GM18517 (cell line): ENCODE measurements at regions not wholly inside any gene's neighbourhood (a gene's known extent, or its start where the extent isn't known, plus 50 kb on each side); places are given as distances from the start of the nearest gene placed in this dataset.
A peak's percentile ranks its signal among the peaks of the same experiment; 100 is the strongest.
"Not testable (repeated sequence)": the region's sequence is repeated elsewhere in the genome, so short reads cannot be mapped to it uniquely, and the experiment has no call there.

Source experiments
- ATAC-seq: cut with Tn5 transposase; IDR thresholded peaks from one replicate; pipeline ENCODE4 v1.9.1; 2021; ENCODE audit warnings: mild to moderate bottlenecking, moderate library complexity; ENCODE audit not compliant: unreplicated experiment

DNA sequence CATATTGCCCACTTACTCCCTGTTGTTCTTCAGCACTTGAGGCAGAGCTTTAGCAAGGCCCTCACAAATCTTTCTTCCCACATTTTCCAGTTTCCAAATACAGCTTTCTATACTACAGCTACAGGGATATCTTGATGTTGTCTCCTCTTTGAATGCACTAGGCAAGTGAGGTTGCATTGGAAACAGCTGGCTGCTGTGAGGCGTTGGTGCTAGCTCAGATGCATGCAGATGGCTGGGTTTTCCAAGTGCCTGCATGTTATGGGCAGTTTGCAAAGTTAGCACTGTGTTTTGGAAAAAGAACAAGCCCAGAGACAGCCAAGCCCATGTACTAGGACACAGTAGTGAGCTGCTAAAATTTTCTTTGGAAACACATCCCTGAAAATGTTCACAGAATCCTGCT lies 315.1 kb upstream of the RASGEF1B start:
- no peak for ATAC-seq

DNA sequence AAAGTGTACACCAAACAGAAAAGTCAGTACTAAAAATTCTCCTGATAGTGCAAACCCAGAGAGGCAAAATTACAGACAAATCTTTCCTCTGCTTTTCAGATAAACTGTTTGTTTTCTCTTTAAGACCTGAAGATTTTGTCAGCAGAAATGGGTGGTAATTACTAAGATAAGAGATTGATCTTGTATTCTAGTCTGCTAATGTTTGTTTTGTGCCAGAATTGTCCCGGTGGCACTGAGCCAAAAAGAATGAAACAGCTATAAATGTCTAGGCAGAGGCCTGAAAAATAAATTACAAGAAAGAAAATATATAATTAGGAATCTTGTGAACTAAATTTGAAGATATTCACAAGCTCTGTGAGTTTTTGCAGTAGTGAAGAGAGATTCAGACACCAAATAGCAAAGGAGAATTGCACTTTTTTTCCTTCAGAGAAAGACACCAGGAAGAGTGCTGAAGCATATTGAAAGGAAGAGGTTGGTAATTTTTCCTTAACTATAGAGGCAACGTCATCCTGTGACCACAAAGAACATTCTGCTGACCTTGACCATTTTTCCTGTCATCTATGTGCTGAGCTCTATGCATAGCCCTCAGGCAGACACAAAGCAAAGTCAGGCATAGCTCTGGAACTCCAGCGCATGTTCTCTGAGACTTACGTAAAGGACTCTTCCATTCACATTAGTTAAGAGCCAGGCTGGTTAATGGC lies 314.5 kb upstream of the RASGEF1B start:
- ATAC-seq = no peak

DNA sequence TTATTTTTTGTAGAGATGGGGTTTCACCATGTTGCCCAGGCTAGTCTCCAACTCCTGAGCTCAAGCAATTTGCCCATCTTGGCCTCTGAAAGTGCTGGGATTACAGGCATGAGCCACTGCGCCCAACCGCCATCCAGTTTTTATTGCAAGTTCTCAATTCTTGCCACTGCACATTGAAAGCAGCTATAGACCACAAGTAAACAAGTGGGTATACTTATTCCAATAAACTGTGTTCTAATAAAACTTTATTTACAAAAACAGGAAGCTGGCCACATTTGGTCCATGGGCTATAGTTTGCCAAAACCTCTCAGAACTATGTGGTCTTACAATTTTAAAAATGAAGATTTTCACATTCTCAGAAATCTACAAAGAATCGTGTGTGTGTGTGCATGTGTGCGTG lies 313.6 kb upstream of the RASGEF1B start:
- ATAC-seq = no peak

DNA sequence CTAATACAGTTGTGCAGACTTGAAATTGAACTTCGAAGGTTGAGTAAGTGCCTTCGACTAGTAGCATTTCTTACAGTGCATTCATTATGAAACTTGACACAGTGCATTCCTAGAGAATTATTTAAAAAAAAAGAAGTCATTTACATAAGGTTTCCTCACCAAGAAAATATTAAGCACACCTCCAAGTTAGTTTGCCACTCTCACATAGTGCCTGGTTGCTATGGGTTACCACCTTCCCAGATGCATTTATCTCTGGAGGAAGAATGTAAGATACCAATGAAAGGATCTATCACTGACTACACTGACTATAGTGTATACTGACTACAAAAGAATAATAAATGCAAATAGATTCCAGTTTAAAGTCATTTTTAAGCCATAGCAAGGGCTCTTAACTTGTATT lies 311.9 kb upstream of the RASGEF1B start:
- ATAC-seq = no peak

DNA sequence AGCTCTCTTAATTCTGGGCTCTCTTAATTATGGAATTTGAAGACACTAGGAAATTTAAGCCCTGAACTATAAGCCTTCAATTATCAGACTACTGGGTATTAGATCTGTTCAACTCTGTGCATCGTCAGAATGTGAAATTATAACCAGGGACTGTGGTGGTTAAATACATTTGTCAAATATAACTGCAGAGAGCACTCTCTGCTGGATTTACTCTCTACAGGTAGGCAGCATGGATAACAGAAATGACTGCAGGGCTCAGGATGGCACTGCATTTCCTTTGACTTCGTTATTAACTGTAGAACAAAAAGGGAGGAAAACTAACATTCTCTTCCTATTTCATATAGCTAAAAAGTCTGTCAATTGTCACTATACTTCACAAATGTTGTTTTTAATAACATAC lies 310.1 kb upstream of the RASGEF1B start:
- no peak for ATAC-seq

DNA sequence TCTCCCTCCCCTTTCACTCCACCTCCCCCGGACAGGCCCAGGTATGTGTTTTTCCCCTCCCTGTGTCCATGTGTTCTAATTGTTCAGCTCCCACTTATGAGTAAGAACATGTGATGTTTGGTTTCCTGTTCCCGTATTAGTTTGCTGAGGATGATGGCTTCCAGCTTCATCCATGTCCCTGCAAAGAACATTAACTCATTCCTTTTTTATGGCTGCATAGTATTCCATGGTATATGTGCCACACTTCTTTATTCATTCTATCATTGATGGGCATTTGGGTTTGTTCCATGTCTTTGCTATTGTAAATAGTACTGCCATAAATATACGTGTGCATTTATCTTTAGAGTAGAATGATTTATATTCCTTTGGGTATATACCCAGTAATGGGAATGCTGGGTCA lies 306.0 kb upstream of the RASGEF1B start:
- not testable (repeated sequence) for ATAC-seq

DNA sequence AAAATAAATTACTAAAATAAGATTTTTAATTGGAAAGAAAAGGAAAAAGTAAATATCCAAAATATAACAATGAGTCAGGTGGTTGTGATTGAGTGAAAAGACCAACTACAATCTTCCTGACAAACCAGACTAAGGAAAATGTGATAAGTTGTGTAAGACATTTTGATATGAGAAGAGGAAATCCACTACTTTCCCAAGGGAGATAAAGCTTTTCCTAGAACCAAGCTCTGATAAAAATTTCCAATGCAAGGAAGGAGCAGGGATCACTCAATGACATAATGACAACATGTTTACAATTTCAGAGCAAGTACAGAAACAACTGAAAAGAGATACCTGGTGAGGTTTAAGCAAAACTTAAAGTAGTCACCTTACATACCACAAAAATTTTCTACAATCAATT lies 305.1 kb upstream of the RASGEF1B start:
- no peak for ATAC-seq

DNA sequence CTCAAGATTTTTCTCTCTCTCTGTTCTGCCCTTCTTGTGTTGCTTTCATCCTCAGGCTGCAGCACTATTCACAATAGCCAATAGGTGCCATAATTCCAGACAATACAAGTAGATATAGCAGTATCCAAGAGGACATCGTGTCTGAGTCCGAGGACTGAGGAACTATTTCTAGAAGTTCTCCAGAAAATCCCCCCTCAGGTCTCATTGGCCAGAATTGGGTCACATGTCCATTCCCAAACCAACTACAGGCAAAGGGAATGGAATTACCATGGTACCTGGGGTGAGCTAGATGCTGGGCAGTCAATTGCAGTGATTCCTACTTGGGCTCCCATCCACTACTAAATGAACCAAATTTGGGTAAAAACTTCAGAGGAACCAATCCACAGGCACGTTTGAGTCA lies 301.9 kb upstream of the RASGEF1B start:
- ATAC-seq = no peak

DNA sequence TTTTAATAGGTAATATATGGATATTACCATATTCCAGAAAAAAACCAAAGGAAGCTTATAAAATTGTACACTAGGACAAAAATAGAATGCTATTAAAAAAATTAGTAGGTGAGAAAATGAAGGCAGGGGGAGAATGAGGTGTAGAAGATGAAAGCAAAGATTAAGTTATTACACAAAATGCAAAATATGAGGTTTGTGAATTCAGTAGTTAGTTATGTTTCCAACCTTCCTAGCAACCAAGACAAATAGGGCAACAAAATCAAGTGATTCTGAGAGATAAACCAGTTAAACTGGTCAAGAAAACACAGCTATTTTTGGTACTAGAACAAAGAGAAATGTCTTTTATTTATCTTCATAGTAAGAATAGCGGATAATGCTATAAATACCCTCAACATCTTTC lies 300.0 kb upstream of the RASGEF1B start:
- no peak for ATAC-seq

DNA sequence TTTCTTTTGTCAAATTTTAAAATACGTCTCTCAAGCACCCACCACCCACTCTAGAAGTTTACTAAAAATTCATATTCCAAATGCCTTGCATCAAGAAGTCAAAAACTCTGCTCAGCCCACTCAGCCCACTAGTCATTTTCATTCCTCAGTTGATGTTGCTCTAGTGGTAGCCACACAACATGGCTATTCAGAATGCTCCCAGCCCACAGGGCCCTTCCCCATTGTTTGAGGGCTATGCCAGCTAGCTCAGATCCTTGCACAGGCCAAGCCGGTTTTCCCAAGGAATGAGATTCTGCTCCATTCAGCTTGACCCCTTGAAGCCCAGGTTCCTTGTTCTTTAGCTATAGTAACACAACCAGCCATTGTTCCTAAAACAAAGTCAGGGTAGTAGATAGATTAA lies 297.5 kb upstream of the RASGEF1B start:
- ATAC-seq = no peak

DNA sequence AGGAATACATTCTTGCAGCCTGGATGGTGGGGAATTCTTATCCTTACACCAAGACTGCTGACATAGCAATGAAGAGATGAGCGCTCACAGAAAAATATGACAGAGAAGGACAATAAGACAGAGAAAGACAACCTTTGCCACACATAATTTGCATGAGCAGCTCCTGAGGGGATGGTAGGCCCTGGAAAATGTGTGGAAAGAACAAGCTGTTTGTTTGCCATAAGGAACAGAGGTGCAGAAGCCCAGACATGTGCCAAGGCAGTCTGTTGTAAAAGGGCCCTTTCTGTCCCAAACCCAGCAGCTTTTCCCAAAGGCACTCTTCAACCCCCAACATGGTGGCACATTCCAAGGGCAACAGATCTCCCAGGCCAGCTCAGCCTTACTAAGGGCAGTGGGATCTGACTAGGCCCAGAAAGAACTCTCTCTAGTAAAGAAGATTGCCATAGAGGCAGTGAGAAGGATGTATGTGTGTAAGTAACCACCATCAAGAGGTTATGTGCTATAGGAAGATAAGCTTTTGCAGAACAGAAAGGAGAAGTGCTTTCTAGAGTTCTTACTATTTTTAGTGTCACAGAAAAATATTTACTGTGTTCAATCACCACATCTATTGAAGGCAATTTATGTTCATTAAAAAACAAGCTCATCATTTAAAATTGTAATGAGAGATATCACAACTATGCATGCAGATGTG lies 287.0 kb upstream of the RASGEF1B start:
- ATAC-seq = no peak

DNA sequence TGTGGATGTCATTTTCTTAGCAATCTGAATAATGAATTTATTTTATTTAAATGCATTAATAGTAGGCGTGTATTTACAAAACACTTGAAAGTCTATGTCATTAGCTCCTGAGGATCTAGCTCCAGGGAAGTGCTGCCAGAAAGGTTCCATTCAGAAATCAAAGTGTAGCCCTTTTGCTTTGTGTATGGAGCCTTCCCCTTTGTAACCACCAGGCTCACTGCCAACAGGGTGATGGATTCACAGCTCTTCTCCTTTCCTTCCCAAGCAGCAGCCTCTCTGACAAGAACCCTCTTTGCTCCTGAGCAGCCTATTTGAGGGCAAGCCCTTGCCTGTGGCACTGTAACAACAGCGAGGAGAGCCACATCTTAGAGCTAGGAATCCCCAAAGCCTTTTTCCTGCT lies 286.0 kb upstream of the RASGEF1B start:
- no peak for ATAC-seq

DNA sequence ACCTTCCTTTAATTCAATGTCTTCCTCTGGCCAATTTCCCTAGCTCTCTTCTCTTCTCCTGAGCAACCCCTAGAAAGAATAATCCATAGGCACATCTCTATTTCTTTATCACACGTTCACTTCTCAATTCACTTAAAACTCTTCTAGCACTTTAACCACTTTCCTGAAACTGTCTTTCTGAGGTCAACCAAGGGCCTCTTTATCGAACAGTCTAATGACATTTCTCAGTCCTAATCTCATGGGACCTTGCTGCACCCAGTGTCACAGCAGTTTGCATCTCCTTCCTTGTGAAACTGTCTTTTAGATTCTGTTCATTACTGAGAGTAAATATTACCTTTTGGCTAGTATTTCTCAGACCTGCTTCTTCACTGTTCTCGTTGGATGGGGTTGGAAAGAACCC lies 285.3 kb upstream of the RASGEF1B start:
- ATAC-seq = peak; percentile 91

DNA sequence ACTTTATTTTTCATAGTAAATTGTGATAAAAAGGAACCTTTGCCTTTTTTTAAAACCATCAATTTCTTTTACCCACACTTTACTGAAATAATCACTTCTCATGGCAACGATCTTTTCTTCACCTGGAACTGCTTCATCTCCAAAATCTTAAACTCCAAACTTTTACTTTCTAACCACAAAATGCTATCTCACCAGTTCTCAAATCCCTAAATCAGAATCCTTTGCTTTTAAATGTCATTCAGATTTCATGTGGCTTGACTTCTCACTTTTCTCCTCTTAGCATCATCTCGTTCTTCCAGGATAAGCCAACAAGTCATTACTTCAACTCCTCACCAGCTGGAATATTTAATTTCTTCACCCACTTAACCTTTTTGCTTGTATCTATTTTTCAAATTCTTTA lies 284.3 kb upstream of the RASGEF1B start:
- no peak for ATAC-seq

DNA sequence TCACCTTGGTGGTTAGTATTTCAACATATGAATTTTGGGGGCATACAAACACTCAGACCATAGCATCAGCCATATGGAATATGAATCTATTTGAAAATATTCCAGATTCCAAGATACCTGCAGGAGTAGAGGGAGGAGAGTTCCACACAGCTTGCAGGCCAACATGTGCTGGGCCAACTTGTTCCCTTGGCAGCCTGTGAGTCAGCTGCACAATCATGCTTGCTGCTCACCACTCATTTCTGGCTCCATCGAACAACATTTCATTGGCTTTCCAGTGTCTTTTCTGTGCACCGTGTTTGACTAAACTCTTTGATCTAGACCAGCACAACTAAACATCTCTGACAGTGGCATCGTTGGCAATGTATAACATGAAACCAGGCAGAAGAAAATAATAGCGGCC lies 282.5 kb upstream of the RASGEF1B start:
- ATAC-seq = no peak

DNA sequence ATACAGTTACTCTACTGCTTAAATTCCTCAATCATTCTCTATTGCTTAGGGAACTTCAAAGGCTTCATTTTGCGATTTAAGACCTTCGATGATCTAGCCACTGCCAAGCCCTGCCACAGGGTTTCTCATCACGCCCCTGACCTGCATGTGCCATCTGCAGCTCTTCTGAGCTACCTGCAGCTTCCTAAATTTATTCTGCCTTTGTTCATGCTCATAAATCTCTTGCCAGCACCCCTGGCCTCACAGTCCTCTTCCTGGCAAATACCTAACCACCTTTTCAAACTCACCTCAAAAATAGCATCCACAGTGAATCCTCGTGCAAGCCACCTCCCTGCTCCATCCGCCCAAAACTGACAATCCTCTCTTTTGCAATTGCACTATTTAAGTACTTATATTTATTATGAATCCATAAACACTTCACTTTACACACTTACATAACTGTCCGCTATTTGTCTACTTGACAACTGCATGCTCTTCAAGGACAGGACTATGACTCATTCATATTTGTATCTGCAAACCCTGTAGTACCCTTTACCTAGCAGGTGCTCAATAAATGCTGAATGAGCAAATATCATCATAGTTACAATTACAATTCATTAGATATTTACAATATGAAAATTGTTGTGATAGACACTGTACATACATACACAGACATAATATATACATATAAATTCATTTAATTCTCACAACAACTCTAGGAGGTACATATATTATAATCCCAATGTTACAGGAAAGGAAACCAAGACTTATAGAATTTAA lies 280.0 kb upstream of the RASGEF1B start:
- ATAC-seq = no peak

DNA sequence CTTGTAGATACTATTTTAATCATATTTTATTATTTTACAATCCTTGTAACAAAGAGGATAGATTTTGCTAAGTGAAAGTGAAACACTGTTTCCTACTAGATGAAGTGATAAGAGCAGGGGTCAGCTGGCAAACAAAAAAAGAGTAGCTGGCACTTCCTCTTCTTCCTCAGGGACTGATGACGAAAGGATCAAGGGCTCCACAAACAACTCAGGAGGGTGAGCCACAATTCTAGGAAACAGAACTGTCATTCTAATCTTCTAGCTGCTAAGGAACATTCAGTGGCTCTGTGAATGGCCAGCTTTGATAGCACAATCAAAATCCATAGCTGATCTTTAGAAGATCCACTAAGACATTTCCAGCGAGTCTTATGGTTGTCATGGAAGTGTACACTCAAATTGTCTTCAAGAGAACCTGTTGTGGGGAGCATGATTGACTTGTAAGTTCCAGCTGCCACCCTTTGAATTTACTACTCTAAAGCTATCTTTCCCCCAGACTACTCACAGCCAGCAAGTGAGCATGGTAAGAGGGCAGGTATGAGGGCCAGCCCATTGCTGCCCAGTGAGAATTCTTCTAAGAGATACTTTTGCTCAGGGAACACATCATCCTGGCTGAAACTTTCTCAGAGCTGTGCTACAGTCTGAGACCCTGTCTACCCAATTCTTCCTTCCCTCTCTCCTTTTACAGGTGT lies 275.7 kb upstream of the RASGEF1B start:
- no peak for ATAC-seq

DNA sequence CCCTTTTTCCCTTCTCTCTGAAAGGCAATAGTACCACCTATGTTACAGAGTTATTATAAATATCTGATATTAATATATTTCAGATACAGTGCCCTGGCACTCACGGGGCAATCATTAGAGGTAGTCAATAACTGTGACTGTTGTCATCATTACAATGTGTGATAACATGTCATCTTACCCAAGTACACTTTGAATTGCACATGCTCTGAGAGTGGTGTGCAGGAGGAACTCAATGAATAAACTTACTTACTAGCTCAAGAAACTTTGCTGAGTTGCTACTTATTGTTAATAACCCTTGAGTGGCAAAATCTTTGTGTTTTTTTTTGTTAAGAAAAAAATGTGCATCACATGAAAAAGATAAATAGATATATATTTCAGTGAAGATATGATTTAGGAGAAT lies 275.1 kb upstream of the RASGEF1B start:
- no peak for ATAC-seq

DNA sequence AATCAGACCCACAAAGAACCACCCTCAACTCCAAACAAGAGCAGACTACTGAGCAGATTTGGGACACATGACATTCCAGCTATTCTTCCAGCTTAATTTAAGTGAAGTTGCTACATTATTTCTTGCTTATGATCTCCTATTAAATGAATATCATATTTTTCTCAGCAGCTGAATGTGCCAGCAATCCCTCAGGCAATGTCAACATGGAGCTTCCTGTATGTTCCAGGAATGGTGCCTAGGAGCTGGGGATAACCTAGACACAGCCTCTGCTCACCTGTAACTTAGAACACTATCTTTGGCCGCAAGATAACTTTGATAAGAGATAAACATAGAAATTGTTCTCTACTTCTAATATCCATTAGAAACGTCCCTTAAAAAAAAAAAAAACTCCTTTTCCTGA lies 274.4 kb upstream of the RASGEF1B start:
- no peak for ATAC-seq

DNA sequence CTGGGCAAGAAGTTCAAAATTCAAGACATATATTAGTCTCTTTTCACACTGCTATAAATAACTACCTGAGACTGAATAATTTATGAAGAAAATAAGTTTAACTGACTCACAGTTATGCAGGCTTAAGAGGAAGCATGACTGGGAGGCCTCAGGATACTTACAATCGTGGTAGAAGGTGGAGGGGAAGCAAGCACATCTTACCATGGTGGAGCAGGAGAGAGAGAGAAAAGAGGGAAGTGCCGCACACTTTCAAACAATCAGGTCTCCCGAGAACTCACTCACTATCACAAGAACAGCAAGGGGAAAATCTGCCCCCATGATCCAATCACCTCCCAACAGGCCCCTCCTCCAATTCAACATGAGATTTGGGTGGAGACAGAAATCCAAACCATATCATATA lies 273.3 kb upstream of the RASGEF1B start:
- no peak for ATAC-seq

DNA sequence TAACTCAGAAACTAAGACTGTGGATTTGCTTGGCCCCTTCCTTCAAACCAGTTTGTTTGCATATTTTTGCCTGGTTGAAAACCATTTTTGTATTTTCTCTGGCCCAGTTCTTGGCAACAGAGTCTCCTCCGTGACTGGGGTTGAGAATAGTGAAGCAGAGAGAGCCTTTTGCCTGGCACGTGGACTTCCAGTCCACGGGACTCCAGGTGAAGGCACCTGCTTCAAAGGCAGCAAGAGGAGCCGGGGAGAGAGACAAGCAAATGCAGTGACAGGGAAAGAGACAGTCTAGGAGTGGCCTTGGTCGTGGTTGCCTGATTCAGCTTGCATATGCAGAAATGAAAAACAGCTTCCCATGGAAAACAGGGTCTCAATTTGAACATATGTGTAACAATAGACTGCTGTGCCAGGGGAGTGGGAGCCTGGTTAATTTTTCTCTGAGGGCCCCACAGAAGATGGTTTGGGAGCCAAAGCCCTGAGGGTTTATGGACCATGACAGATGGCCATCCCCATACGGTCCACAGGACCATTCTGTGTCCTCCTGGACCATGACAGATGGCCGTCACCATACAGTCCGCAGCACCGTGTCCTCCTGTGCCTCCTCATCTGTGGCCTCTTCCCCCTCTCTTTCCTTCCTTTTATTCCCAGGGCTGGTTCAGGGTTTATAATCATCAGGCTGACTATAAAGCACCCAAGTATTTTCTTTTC lies 272.2 kb upstream of the RASGEF1B start:
- ATAC-seq = no peak
